Left colon (tissue), 2 donors: ENCODE measurements at regions not wholly inside any gene's neighbourhood (a gene's known extent, or its start where the extent isn't known, plus 50 kb on each side); places are given as distances from the start of the nearest gene placed in this dataset.

Experiments
- ATAC-seq: fragments of 200-7000 bp; cut with Tn5 transposase; one replicate; pipeline ENCODE4 v1.9.1; 2020; ENCODE audit warnings: mild to moderate bottlenecking, moderate library complexity
- DNase-seq, 2 donors: peaks; one replicate each; pipeline ENCODE4 v3.0.0-alpha.2; 2020
- intact Hi-C, 2 donors: fragments of 100-400 bp; cut with DNase I in 1 of 2; cut with micrococcal nuclease in 1 of 2; formaldehyde crosslinking; loops; one replicate each; pipeline versions ENCODE4 v1.11.2 to v1.14.0; 2022; cut with DNase I, micrococcal nuclease
- donor health status: DM: no; HTN: no; CAD: no.
- donor health status: DM: yes; HTN: yes; CAD: no.

DNA sequence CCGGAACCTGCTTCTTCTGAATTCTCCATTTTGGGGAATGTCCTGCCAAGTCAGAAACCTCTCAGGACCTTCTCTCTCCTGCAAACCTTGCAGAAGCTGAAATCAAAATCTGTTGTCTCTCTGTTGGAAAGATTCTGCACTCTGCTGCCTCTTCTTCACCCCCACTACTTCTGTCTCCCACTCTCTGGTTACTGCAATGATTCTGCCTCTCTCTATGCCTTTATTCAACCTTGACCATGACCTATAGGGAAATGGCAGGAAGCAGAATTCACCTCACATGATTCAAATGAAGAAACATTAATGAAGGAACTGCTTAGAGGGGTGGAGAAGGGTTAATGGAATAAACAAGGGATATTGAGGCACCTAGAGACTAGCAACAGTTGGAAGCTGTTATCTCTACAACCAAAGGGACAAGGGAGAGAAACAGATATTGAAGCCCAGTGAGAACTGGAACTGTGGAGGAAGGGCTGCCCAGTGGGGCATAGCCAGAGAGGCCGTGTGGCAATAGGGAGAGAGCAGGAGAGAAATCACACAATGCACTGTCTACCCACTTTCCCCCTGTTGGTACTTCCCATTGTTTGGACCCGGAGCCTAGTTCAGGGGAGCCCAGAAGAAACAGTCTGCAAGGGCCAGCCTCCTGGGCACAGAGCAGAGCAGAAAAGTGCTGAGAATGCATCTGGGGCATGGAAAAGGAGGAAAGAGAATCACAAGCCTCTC lies 76.1 kb upstream of the JUN start:
- DNase-seq (no peak), ATAC-seq (no peak)

DNA sequence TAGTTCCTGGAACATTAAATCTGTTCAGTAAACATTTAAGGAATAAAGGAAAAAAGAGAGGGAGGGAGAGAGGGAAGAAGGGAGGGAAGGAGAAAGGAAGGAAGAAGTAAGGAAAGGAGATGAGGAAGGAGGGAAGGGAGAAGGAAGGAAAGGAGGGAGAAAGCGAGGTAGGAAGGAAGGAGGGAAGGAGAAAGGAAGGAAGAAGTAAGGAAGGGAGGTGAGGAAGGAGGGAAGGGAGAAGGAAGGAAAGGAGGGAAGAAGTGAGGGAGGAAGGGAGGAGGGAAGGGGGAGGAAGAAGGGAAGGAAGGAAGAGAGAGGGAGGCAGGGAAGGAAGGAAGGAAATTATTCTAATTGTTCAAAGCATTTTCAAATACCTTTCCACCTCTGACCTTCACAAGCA lies 77.2 kb upstream of the JUN start:
- DNase-seq: no peak
- no peak for ATAC-seq
- intact Hi-C loops: no loop called here

More for the DNA sequence above, 76.1 kb upstream of the JUN start:
- intact Hi-C loops: no loop called here

DNA sequence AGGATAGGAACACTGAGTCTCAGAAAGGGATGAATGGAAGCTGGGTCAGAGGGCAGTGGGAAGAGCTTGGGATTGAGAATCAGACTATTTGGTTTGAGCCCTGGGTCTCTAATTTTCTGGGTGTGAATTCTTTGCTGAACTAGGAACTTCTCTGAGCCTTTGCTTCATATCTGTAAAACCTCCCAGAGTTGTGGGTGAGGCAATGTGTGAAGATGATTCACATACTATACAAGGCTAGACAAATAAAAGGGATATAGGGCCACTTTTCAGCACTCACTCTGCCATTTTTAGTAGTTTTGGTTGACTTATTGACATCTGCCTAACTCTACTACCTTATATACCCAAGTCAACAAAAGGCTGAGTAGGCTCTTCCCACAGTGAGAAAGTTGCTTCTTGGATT lies 77.7 kb upstream of the JUN start:
- ATAC-seq: peak; percentile 54
- no peak for DNase-seq
- intact Hi-C loops: no loop called here

DNA sequence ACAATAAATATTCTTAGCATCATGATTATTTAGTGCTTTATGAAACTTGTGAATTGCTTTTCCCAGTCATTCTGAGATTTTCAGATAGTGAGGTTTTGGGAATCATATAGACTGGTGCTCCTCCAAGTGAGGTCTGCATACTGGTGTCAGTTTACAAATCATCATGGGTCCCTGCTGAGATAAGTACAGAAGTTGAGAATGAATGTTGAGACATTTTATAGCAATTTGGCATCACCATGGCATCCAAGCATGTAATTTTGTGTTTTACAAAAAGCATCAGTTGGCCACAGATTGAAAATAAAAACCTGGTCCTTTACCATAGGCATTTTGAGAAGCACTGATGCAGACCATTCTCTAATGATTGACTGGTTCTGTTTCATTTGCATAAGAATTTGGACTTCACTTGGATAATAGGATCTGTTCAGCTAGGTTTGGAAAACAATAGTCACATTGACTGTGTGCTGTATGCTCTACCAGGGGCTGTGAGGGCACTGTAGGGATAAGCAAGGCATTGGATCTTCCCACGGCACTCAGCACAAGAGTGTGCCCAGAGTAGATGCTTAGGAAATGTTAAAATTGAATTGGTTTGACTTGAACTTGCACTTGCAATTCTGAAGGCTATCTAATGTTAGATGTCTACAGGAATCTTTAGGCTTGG lies 79.0 kb upstream of the JUN start:
- intact Hi-C loops: no loop called here
- no peak for ATAC-seq
- DNase-seq: no peak

DNA sequence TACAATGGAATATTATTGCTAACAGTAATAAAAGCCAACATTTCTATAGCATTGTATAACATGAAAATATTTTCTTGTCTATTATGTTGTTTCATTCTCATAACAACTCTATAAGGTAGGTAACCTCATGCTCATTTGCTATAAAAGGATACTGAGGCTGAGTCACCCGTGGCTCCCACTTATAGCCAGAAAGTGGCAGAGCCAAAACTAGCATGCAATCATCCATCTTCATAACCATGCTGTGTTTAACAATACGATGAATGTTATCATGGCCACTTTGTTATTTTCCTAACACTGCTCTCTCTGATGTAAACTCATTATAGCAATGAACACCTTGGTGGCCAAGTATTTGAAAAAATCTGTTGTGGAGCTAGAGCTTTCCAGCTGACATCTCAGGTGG lies 80.8 kb upstream of the JUN start:
- DNase-seq (no peak), ATAC-seq (no peak)
- intact Hi-C loops: no loop called here

DNA sequence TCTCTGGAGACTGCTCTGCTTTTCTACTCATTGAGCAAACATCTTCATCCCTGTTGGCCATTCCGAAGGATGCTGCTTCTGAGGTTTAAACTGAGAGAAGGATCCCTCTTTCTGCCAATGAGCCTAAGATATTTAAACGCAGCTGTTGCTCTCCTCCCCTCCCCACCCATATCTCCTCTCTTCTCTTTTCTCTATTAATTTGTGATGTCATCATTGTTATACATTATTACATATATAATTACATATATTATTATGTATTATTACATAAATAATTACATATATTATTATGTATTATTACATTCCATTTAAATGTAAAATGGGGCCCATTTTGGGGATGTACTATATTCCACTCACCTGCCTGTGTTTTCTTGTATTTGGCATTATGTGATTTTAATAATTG lies 82.7 kb upstream of the JUN start:
- DNase-seq (no peak), ATAC-seq (no peak)
- intact Hi-C loops: no loop called here

DNA sequence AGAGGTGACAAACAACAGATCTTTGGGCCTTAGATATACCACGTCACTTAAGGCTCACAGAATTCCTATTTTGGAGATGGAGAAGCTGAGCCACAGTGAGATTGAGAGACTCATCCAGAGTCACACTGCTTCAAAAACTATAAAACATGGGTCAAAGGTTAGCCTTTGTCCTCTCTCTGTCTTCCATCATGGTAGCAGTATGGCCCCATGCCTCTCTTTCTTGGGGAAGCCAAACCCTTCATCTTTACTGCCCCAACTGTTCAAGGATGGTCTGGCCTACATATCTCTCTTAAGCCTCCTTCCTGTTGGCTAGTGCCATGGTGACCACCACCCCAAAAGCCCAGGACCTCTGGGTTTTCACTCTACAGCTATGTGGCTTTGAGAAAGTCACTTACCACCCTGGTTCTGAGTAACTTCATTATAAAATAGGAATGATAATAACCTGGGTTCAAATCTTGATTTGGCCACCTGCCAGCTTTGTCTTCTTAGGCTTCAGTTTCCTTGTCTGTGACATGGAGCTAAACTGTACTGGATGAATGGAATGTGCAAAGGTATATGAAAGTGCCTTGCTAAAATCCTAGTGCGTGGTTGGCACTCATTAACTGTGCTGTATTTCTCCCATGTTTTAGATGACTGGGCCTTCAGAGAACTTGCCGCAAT lies 85.9 kb upstream of the JUN start:
- intact Hi-C loops: no loop called here
- ATAC-seq (peak; percentile 31), DNase-seq (no peak)

DNA sequence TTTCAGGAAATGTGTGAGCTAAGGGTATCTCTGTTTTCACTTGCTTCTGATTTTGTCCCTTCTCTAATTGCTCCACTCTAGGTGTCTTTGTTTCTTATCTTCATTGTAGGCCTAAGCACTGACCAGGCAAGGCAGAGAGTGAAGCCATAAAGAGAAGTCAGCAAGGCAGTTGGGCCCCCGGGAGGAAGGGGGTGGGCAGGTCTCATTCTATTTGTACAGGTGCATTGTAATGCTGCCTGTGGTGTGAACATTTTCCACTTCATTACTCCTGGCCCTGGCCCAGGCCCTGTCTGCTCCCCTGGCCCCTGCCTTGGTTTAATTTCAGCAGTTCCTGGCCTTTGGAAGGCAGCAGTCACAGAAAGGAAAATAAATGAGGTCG lies 86.4 kb upstream of the JUN start:
- intact Hi-C loops: no loop called here
- peak; percentile 89 for ATAC-seq
- DNase-seq: peak; percentile 58 to 82

DNA sequence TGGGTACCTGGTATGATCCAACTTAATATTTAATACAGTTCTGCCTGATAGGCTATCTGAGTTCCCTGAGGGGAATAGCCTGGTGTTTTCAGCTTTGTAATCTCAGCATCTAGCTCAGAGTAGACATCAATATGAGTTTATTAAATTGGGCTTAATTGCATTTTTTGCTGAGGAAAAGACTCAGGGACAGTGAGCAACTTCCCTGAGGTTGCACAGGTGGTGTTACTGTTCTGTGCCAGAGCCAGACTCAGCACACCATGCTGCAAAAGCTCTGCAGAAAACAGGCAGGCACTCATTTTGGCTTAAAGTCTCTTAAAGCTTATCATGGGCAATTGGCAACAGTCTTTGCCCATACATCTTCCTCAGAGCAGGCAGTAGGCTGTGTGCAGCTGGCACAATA lies 90.5 kb upstream of the JUN start:
- DNase-seq: no peak
- intact Hi-C loops: no loop called here
- ATAC-seq: no peak

DNA sequence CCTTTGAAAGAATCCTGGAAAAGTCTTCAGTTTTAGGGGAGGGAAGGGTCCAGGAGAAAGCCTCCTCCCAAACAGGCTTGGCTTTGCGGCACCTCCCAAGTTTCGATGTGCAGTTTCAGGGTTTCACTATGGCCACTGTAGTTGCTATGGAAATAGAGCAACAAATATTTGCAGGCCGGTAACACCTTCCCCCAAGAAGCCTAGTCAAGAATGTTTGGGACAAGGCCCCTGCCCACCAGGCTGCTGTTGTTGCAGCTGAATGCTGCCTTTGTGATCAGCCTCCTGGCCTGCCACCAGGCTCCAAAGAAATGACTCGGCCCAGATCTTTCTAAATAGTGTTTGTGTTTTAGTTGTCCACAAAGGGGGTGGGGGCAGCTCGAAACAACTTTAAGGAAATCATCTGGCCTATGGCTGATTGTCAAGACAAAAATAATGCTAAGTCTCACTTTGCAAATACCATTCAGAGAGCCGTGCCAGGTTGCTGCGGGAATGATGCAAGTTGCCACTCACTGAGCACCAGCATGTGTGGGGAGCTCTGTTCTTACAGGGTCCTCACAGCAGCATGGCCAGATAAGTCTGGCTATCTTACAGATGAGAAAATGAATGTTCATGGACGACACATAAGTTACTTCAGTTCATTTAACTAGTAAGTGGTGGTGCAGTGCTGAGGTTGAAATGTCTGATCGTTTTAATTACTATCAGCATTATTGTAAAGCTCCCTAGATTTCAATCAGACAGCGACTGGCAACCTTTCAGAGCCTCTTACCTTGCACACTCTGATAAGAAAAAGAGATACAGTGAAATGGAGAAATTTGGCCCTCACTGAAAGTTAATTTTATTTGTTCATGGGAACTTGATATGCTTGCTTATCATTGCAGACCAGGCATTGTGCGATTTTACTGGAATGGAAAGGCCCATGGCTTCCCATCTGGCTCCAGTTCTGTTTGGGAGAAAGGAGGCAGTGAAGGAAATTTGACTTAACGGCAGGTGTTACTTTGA lies 91.2 kb upstream of the JUN start:
- intact Hi-C loops: no loop called here
- DNase-seq (no peak), ATAC-seq (peak; percentile 35)

DNA sequence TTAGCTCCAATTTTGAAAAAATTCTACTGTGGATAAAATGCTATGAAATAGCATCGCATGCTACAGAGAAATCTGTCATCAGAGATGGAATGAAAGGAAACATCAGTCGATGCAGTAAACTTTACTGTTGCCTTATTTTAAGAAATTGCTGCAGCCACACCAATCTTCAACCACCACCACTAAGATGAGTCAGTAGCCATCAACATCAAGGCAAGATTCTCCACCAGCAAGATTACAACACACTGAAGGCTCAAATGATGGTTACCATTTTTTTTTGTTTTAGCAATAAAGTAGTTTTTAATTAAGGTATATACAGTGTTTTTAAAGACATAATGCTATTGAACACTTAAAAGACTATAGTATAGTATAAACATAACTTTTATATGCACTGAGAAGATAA lies 95.6 kb upstream of the JUN start:
- DNase-seq: no peak
- no peak for ATAC-seq
- intact Hi-C loops: no loop called here

DNA sequence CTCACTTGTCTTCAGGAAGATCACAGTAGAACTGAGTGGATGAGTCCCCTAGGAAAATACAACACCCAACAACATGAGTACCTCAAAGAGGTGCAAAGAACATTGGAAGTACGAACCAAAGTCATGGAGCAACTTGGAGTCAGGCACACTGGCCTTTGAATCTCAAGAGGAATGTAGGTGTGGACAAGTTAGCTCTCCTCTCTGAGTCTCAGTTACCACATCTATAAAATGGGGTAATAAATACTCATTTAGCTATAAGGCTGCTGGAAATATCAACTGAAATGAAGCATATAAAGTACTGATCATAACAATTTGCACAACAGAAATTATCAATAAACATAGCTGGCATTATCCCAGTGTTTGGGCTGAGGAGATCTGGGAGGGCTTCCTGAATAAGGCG lies 96.7 kb upstream of the JUN start:
- DNase-seq: no peak
- ATAC-seq: no peak
- intact Hi-C loops: no loop called here

DNA sequence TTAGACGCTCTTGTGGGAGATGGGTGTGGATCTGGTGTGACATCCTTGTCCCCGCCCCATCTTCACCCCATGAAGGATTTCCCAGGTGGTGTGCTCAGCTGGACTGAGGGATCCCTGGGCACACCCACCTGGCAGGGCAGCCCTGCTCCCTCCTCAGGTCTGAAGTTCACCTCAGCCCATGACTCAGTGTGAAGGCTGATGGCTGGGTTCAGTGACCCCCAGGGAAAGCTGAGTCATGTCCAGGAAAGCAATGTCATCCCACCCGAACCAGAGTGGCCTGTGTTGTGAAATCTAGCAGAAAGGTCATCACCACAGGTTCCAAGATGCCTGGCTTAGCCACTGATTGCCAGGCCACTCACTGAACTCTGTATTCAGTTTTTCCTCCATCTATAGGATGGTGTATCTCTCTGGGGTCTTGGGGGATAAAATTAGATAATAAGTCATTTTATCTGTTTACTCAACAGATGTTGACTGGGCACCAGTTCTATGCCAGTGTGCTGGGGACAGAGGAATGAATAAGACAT lies 97.7 kb upstream of the JUN start:
- ATAC-seq (peak; percentile 78), DNase-seq (peak; percentile 65 to 90)
- intact Hi-C loops: no loop called here

DNA sequence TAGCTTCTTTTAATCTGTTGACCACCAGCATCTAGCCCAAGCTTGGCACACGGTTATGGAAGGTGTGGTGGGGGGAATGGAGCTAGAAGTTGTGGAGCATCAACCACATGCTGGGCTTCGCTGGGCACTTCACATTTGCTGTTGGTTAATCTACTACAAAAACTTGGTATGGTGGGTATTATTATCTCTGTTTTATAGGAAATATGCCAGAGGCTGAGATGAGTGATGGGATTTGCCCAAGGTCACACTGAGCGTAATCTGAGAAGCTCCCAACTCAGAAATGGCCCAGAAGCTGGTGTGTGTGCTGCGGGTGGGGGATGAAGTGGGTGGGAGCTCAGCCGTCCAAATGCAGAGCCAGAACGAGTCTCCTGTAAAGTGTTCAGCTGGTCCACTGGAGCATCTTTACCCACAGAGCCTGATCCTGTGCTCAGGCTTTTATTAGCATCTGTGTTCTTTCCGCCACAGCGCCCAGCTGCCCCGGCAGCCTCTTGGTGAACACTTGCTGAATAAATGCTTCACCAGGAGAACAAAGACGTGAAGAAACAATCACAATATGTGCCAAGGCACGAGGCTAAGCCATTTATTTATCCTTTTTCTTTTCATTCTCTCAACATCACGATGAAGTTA lies 98.6 kb upstream of the JUN start:
- no peak for ATAC-seq
- no peak for DNase-seq
- intact Hi-C loops: no loop called here

DNA sequence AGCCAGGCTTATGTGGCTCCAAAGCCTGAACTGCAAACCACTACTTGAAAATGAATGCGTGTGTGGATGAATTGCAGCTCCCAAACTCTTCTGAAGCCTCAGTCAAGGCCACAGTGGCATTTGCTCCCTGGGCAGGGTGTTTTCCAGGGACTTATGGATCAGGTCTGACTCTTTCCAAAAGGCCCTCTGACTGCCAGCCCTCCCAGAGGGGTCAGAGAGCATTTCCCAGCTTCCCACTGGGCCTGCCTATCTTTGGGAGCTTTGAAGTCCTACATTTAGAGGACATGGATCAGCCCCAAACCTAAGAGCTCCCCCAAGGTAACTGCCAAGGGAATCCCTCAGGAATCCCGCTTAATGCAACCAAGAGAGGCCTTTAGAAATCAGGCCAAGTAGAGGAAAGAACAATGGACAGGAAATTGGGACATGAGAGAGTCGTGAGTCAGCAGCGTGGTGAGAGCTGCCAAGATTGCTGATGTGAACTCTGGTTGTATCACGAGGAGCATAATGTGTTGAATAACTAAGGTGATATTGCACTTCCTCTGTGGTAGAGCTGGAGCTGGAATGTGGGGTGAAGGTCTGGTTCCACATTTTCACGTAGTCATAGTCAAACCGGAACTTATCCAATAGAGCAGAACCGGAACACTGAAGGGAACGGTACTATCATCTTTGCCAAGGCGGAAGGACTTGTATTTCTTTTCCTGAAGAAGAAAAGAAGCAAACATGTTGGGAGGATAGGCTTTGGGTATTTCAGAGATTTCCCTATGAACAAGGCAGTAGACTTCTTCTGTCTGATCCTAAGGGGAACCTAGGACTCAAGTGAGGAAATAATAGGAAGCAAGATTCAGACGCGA lies 99.4 kb upstream of the JUN start:
- peak; percentile 37 for ATAC-seq
- intact Hi-C loops: no loop called here

DNA sequence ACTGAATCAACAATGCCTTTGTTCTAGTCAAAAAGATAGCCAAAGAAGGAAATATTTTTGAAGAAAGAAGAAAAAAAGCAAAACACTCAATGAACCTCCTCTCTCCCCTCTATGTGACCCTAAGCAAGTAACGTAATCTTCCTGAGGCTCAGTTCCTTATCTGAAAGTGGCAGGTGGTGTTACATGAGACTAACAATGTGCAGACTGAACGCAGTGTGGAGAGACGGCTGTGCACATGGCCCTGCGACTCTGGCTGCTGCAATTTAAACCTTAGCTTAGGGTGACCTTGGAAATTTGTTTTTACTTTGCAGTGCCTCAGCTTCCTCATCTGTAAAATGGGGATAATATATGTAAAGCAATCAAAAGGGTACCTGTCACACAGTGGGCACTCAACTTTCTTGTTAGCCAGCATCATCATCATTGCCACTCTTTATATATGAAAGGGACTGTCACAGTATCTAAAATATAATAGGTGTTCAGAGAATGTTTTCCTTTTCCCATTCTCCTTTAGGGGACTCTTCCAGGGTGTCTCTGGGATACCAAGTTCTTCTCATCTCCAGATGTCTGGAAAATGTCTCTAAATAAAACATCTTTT lies 100.1 kb upstream of the JUN start:
- intact Hi-C loops: no loop called here
- no peak for ATAC-seq
- no peak for DNase-seq

More for the DNA sequence above, 99.4 kb upstream of the JUN start:
- DNase-seq: peak; percentile 53 to 78
